ENCODE measurements at regions not wholly inside any gene's neighbourhood (a gene's known extent, or its start where the extent isn't known, plus 50 kb on each side); places are given as distances from the start of the nearest gene placed in this dataset.

DNA sequence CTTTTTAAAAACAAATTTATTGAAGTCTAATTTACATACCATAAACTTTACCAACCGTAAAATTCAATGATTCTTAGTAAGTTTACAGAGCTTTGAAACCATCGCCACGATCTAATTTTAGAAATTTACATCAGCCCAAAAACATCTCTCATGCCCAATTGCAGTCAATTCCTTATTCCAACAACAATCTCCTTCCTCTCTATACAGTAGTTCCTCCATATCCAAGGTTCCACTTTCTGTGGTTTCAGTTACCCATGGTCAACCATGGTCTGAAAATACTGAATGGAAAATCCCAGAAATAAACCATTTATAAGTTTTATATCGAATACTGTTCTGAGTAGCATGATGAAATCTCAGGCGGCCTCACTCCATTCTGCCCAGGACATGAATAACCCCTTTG, 183.4 kb upstream of the ADCY1 start:
- H3K27ac Mint-ChIP-seq: no peak overlapping the region
- peaks cover 15% of the 10 kb centered on the region for H3K9me3 Mint-ChIP-seq (ENCODE audit: low read depth)
- H3K4me3 Mint-ChIP-seq (ENCODE audit: low read depth): no peak overlapping the region
- H3K27me3 Mint-ChIP-seq: no peaks in the 10 kb centered on the region
- DNase-seq (ENCODE audit: low spot score, unreplicated experiment): no peak
- TF ChIP-seq CTCF (IDR thresholded peaks at IDR 0.05; ENCODE audit: unreplicated experiment): no peak
- no peaks in the 10 kb centered on the region for H3K4me1 Mint-ChIP-seq (ENCODE audit: low read depth)
- no peaks in the 10 kb centered on the region for H3K36me3 Mint-ChIP-seq (ENCODE audit: insufficient read depth)

GRCh38 chr7:45391618-45392451, 182.3 kb upstream of the ADCY1 start:
- TF ChIP-seq CTCF (IDR thresholded peaks at IDR 0.05; ENCODE audit: unreplicated experiment): no peak
- no peaks in the 10 kb centered on the region for H3K4me1 Mint-ChIP-seq (ENCODE audit: low read depth)
- peaks cover 20% of the 10 kb centered on the region for H3K9me3 Mint-ChIP-seq (ENCODE audit: low read depth)
- no peak overlapping the region for H3K4me3 Mint-ChIP-seq (ENCODE audit: low read depth)
- H3K36me3 Mint-ChIP-seq (ENCODE audit: insufficient read depth): no peaks in the 10 kb centered on the region
- H3K27ac Mint-ChIP-seq: no peak overlapping the region
- H3K27me3 Mint-ChIP-seq: no peaks in the 10 kb centered on the region
- DNase-seq (ENCODE audit: low spot score, unreplicated experiment): no peak

DNA sequence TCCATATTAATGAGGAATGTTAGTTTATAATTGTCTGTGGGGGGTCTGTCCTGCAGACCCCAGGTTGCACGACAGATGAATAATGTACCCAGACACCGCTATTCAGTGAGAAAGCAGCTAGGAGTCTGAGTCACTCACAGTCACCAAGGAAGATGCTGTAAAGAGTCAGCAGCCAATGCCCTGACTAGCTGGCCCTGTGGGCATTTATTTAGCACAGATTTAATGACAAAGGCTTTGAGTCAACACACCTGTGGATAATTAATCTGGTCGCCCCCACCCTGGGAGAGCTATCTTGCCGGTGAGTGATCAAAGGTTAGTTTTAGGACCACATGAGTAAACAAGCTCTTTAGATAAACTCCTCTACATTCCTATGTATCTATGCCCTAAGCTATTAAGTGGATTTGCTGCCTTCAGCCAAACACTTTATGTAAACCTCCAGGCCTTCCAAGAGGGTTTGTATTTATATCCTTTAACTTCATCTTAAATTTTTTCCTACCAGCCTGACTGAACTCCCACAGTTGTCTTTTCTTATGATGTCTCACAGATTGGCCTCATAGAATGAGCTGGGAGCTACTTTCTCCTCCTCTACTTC, 180.0 kb upstream of the ADCY1 start:
- no peak overlapping the region for H3K27ac Mint-ChIP-seq
- no peak for TF ChIP-seq CTCF (IDR thresholded peaks at IDR 0.05; ENCODE audit: unreplicated experiment)
- no peaks in the 10 kb centered on the region for H3K27me3 Mint-ChIP-seq
- H3K4me1 Mint-ChIP-seq (ENCODE audit: low read depth): no peaks in the 10 kb centered on the region
- peaks cover 20% of the 10 kb centered on the region for H3K9me3 Mint-ChIP-seq (ENCODE audit: low read depth)
- no peaks in the 10 kb centered on the region for H3K36me3 Mint-ChIP-seq (ENCODE audit: insufficient read depth)
- DNase-seq (ENCODE audit: low spot score, unreplicated experiment): no peak
- H3K4me3 Mint-ChIP-seq (ENCODE audit: low read depth): no peak overlapping the region

GRCh38 chr7:45399069-45399468, 175.1 kb upstream of the ADCY1 start:
- H3K27me3 Mint-ChIP-seq: peaks cover 4% of the 10 kb centered on the region
- no peak overlapping the region for H3K4me3 Mint-ChIP-seq (ENCODE audit: low read depth)
- H3K27ac Mint-ChIP-seq: no peak overlapping the region
- no peak for DNase-seq (ENCODE audit: low spot score, unreplicated experiment)
- H3K4me1 Mint-ChIP-seq (ENCODE audit: low read depth): no peaks in the 10 kb centered on the region
- no peaks in the 10 kb centered on the region for H3K36me3 Mint-ChIP-seq (ENCODE audit: insufficient read depth)
- H3K9me3 Mint-ChIP-seq (ENCODE audit: low read depth): peaks cover 23% of the 10 kb centered on the region
- TF ChIP-seq CTCF (IDR thresholded peaks at IDR 0.05; ENCODE audit: unreplicated experiment): no peak

DNA sequence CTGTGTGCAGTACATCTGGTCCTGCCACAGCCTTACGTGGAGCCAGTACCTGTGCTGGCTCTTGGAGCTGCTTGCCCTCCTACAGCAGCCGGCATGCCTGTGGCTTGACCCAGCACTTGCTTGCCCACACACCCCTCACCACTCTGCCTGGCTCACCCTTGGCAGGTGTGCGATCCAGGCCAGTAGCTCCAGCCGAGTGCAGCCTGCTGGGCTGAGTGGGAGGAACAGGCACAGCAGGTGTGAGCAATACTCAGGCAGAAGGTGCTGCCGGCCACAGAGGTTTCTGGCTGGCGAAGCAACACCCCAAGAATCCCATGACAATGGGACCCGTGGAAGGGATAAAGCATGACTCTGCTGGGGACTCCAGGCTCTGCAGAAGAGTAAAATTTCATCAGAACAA, 173.5 kb upstream of the ADCY1 start:
- Mint-ChIP-seq H3K27ac (no peak overlapping the region), H3K36me3 (ENCODE audit: insufficient read depth) (no peaks in the 10 kb centered on the region), H3K9me3 (ENCODE audit: low read depth) (peaks cover 13% of the 10 kb centered on the region), H3K4me1 (ENCODE audit: low read depth) (no peaks in the 10 kb centered on the region), H3K4me3 (ENCODE audit: low read depth) (no peak overlapping the region), H3K27me3 (peaks cover 11% of the 10 kb centered on the region)
- no peak for DNase-seq (ENCODE audit: low spot score, unreplicated experiment)
- no peak for TF ChIP-seq CTCF (IDR thresholded peaks at IDR 0.05; ENCODE audit: unreplicated experiment)
